ENCODE measurements at regions not wholly inside any gene's neighbourhood (a gene's known extent, or its start where the extent isn't known, plus 50 kb on each side); places are given as distances from the start of the nearest gene placed in this dataset.

DNA sequence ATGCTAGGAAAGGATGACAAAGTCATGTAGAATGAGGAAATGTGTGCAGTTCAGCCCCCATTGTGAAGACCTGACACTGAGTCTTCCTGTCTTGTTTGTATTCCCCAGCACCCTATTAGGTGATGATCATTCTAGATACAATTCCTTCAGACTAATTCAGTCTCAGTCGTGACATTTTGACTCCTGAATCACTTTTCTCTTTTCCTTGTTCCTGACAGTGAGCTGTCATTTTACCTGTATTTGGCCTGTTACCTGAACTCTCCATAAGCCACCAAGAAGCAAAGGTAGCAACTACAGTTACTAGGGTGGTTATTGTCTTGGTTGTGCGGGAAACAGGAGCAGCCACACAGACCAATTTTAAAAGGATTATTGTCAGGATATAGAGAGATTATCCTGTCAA lies 111.4 kb upstream of the TAC1 start:
- no peak overlapping the region for H3K23ac ChIP-seq (ENCODE audit: insufficient read length)
- H3K4me1 ChIP-seq (replicated peaks in 1 of 4; ENCODE audit: control insufficient read depth in 3 of 4, insufficient read depth in 4 of 4, low read length in 3 of 4): no peaks in the 10 kb centered on the region
- no peak overlapping the region for H2BK5ac ChIP-seq (ENCODE audit: low read depth, low read length)
- no peak overlapping the region for H3K18ac ChIP-seq (ENCODE audit: extremely low read depth, low read length)
- no peak overlapping the region for H3K4me3 ChIP-seq (ENCODE audit: extremely low read depth in 1 of 4, insufficient read depth in 2 of 4, low read depth in 3 of 4, low read length in 4 of 4)
- no peak overlapping the region for H4K8ac ChIP-seq (ENCODE audit: extremely low read depth, insufficient read depth, low read length)
- ChIA-PET POLR2A (ENCODE audit: partially characterized antibody) (no interaction called here), CTCF (ENCODE audit: partially characterized antibody) (no interaction called here)
- no peaks in the 10 kb centered on the region for H3K79me2 ChIP-seq (ENCODE audit: control insufficient read depth in 1 of 2, insufficient read depth in 2 of 2, low read length in 2 of 2)
- no peak overlapping the region for H2BK120ac ChIP-seq (replicated peaks; ENCODE audit: low read depth, low read length)
- H4K20me1 ChIP-seq (replicated peaks in 1 of 2; ENCODE audit: control insufficient read depth in 1 of 2, insufficient read depth in 2 of 2, low read length in 2 of 2): no peaks in the 10 kb centered on the region
- no peaks in the 10 kb centered on the region for H3K23me2 ChIP-seq (ENCODE audit: low read depth, low read length)
- 98% methylated on average over 2 of the region's 2 CpGs; no CpG with 5 or more reads in 1 of the 2 experiments for WGBS, 2 experiments (ENCODE audit: extremely low coverage in 1 of 2, insufficient coverage in 1 of 2, insufficient read length in 1 of 2, insufficient replicate concordance in 2 of 2, low coverage in 1 of 2, low lambda C conversion rate in 2 of 2, missing lambda C conversion rate in 1 of 2)
- H2AFZ ChIP-seq (ENCODE audit: low read length): no peak overlapping the region
- no peaks in the 10 kb centered on the region for H3K79me1 ChIP-seq (ENCODE audit: low read depth, low read length)
- H3K36me3 ChIP-seq (ENCODE audit: control insufficient read depth in 2 of 4, insufficient read depth in 4 of 4, low read length in 3 of 4): no peaks in the 10 kb centered on the region
- no peak overlapping the region for H3K9ac ChIP-seq (replicated peaks in 1 of 4; ENCODE audit: extremely low read depth in 1 of 4, low read depth in 3 of 4, low read length in 3 of 4)
- H4K91ac ChIP-seq (replicated peaks; ENCODE audit: insufficient read length, low read length): no peak overlapping the region
- no peak overlapping the region for H3K14ac ChIP-seq (ENCODE audit: insufficient read length)
- H2BK15ac ChIP-seq (ENCODE audit: low read length): no peak overlapping the region
- no peak overlapping the region for H2BK12ac ChIP-seq (ENCODE audit: low read depth, low read length)
- no peak overlapping the region for H4K5ac ChIP-seq (ENCODE audit: insufficient read length, low read depth, low read length)
- DNase-seq (ENCODE audit: low read depth in 1 of 2, low spot score in 2 of 2) (no peak), FAIRE-seq (no peak)
- H3K9me3 ChIP-seq (ENCODE audit: insufficient read depth in 2 of 2, low read depth in 1 of 2, low read length in 1 of 2): no peaks in the 10 kb centered on the region; a peak in 1 of 4 replicates
- no peak overlapping the region for H2BK20ac ChIP-seq (ENCODE audit: low read length)
- no peak overlapping the region for H3K4ac ChIP-seq (replicated peaks; ENCODE audit: insufficient read length, low read depth, low read length)
- H3K56ac ChIP-seq (replicated peaks; ENCODE audit: insufficient read length, low read depth, low read length): no peak overlapping the region
- no peak overlapping the region for H3K4me2 ChIP-seq (ENCODE audit: insufficient read depth in 1 of 2, low read depth in 2 of 2, low read length in 2 of 2)
- H2AK5ac ChIP-seq (ENCODE audit: low read depth, low read length): no peak overlapping the region
- no peaks in the 10 kb centered on the region for H3K27me3 ChIP-seq (replicated peaks in 1 of 4; ENCODE audit: control insufficient read depth in 3 of 4, extremely low read depth in 1 of 4, insufficient read depth in 3 of 4, low read length in 3 of 4)
- H3K27ac ChIP-seq (ENCODE audit: low read depth, low read length): no peak overlapping the region
- TF ChIP-seq, protein P1, sequence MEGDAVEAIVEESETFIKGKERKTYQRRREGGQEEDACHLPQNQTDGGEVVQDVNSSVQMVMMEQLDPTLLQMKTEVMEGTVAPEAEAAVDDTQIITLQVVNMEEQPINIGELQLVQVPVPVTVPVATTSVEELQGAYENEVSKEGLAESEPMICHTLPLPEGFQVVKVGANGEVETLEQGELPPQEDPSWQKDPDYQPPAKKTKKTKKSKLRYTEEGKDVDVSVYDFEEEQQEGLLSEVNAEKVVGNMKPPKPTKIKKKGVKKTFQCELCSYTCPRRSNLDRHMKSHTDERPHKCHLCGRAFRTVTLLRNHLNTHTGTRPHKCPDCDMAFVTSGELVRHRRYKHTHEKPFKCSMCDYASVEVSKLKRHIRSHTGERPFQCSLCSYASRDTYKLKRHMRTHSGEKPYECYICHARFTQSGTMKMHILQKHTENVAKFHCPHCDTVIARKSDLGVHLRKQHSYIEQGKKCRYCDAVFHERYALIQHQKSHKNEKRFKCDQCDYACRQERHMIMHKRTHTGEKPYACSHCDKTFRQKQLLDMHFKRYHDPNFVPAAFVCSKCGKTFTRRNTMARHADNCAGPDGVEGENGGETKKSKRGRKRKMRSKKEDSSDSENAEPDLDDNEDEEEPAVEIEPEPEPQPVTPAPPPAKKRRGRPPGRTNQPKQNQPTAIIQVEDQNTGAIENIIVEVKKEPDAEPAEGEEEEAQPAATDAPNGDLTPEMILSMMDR (IDR thresholded peaks at IDR 0.05; ENCODE audit: control extremely low read depth in 1 of 3, insufficient read depth in 1 of 3, low read depth in 1 of 3, low read length in 3 of 3): no peak
